ENCODE measurements at regions not wholly inside any gene's neighbourhood (a gene's known extent, or its start where the extent isn't known, plus 50 kb on each side); places are given as distances from the start of the nearest gene placed in this dataset.

GRCh38 chr7:71005109-71005508 lies 126.8 kb upstream of the GALNT17 start:
- Mint-ChIP-seq H3K4me1 (ENCODE audit: low read depth) (no peaks in the 10 kb centered on the region), H3K36me3 (ENCODE audit: low read depth) (no peaks in the 10 kb centered on the region), H3K4me3 (no peak overlapping the region), H3K27me3 (no peaks in the 10 kb centered on the region), H3K9me3 (peaks cover 6% of the 10 kb centered on the region), H3K27ac (no peak overlapping the region)
- intact Hi-C loops (cut with micrococcal nuclease): no loop called here
- CTCF ChIA-PET: no interaction called here
- POLR2A ChIA-PET: no interaction called here
- no peak for DNase-seq
- ATAC-seq: no peak
- TF ChIP-seq CTCF (IDR thresholded peaks at IDR 0.05): no peak

- no peaks in the 10 kb centered on the region for H3K4me1 Mint-ChIP-seq (ENCODE audit: low read depth)
- no peaks in the 10 kb centered on the region for H3K27me3 Mint-ChIP-seq
- ChIA-PET CTCF (no interaction called here), POLR2A (no interaction called here)
- no peak for ATAC-seq
- intact Hi-C loops (cut with micrococcal nuclease): no loop called here
- no peak for TF ChIP-seq CTCF (IDR thresholded peaks at IDR 0.05)
- no peak overlapping the region for H3K27ac Mint-ChIP-seq
- H3K36me3 Mint-ChIP-seq (ENCODE audit: low read depth): no peaks in the 10 kb centered on the region
- H3K9me3 Mint-ChIP-seq: peaks cover 2% of the 10 kb centered on the region
- no peak for DNase-seq
- H3K4me3 Mint-ChIP-seq: no peak overlapping the region
Measured at GRCh38 chr7:71009636-71010035, 122.3 kb upstream of the GALNT17 start.

- intact Hi-C loops (cut with micrococcal nuclease): no loop called here
- no peak for ATAC-seq
- no peaks in the 10 kb centered on the region for H3K27me3 Mint-ChIP-seq
- DNase-seq: no peak
- TF ChIP-seq CTCF (IDR thresholded peaks at IDR 0.05): no peak
- ChIA-PET CTCF (no interaction called here), POLR2A (no interaction called here)
- H3K9me3 Mint-ChIP-seq: no peaks in the 10 kb centered on the region
- no peaks in the 10 kb centered on the region for H3K4me1 Mint-ChIP-seq (ENCODE audit: low read depth)
- no peaks in the 10 kb centered on the region for H3K36me3 Mint-ChIP-seq (ENCODE audit: low read depth)
- no peak overlapping the region for H3K27ac Mint-ChIP-seq
- no peak overlapping the region for H3K4me3 Mint-ChIP-seq
Measured at GRCh38 chr7:71015252-71015900, 116.6 kb upstream of the GALNT17 start.

GRCh38 chr7:71016401-71016800 lies 115.5 kb upstream of the GALNT17 start:
- ChIA-PET CTCF (no interaction called here), POLR2A (no interaction called here)
- H3K9me3 Mint-ChIP-seq: no peaks in the 10 kb centered on the region
- H3K27ac Mint-ChIP-seq: no peak overlapping the region
- no peak for DNase-seq
- H3K4me3 Mint-ChIP-seq: no peak overlapping the region
- no peak for TF ChIP-seq CTCF (IDR thresholded peaks at IDR 0.05)
- ATAC-seq: no peak
- H3K36me3 Mint-ChIP-seq (ENCODE audit: low read depth): no peaks in the 10 kb centered on the region
- H3K4me1 Mint-ChIP-seq (ENCODE audit: low read depth): no peaks in the 10 kb centered on the region
- H3K27me3 Mint-ChIP-seq: no peaks in the 10 kb centered on the region
- intact Hi-C loops (cut with micrococcal nuclease): no loop called here

GRCh38 chr7:71017602-71018001 lies 114.3 kb upstream of the GALNT17 start:
- H3K9me3 Mint-ChIP-seq: no peaks in the 10 kb centered on the region
- no peak overlapping the region for H3K27ac Mint-ChIP-seq
- no peak for DNase-seq
- ChIA-PET CTCF (no interaction called here), POLR2A (no interaction called here)
- TF ChIP-seq CTCF (IDR thresholded peaks at IDR 0.05): no peak
- intact Hi-C loops (cut with micrococcal nuclease): no loop called here
- no peak for ATAC-seq
- no peaks in the 10 kb centered on the region for H3K27me3 Mint-ChIP-seq
- H3K4me1 Mint-ChIP-seq (ENCODE audit: low read depth): no peaks in the 10 kb centered on the region
- H3K4me3 Mint-ChIP-seq: no peak overlapping the region
- H3K36me3 Mint-ChIP-seq (ENCODE audit: low read depth): no peaks in the 10 kb centered on the region

Data from activated CD8-positive, alpha-beta T cell treated with anti-CD3 and anti-CD28 coated beads for 36 hours (primary cell).